HG02610 (cell line): ENCODE measurements at regions not wholly inside any gene's neighbourhood (a gene's known extent, or its start where the extent isn't known, plus 50 kb on each side); places are given as distances from the start of the nearest gene placed in this dataset.
"Not testable (repeated sequence)": the region's sequence is repeated elsewhere in the genome, so short reads cannot be mapped to it uniquely, and the experiment has no call there.

Experiments used
- ATAC-seq: cut with Tn5 transposase; IDR thresholded peaks from one replicate; pipeline ENCODE4 v1.9.1; 2021; ENCODE audit warnings: mild to moderate bottlenecking, moderate library complexity; ENCODE audit not compliant: unreplicated experiment

DNA sequence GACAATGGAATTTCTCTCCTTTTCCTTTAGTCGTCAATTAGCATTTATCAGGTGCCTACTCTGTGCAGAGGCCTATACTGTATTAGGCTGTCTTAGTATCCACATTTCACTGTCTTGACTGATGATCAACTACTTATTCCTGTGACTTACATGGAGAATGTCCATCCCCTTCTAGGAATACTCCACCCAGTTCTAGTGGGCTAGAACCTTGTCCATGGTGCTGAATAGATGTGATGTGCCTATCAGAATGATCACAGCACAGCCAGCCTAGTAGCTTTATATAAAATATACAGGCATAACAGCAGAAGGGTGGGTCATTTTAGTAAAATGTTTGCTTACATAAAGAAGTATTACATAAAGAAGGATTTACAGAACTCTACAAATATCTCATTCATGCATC, 621.4 kb downstream of the PDCD6IP start:
- ATAC-seq, result no peak

DNA sequence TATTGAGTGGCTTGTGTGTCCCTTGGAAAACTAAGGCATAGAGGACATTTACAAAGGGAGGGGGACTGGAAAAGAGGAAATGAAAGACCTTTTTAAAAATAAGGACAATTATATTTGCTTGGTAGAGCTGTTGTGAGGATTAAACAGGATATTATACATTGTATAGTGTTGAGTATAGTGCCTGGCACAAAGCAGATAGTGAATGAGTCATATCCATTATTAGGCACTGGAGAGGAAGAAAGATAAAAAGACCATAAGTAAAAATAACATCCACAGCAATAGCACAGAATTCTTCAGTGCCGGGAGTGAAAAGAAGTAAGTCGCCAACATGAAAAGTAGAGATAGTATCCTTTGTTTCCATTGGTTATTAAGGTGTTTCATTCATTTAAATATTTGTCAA, 623.3 kb downstream of the PDCD6IP start:
- no peak for ATAC-seq

DNA sequence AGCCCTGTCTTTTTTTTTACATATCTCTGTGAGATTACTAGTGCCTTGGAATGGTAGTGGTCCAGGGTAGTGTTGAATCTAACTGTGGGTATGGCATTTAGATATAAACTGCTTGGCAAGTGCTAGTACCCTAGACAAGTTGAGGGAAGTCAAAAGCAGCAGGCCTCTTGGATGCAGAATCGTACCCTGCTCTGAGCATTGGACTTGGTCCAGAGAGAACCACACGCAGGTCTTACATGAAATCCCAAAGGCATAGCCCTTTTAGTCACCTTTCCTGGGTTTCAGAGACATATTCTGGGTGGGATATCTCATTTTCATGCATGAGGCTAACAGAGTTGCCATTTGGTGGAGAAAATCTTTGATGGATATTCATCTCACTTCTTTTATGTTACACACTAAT, 641.4 kb downstream of the PDCD6IP start:
- ATAC-seq, result no peak

DNA sequence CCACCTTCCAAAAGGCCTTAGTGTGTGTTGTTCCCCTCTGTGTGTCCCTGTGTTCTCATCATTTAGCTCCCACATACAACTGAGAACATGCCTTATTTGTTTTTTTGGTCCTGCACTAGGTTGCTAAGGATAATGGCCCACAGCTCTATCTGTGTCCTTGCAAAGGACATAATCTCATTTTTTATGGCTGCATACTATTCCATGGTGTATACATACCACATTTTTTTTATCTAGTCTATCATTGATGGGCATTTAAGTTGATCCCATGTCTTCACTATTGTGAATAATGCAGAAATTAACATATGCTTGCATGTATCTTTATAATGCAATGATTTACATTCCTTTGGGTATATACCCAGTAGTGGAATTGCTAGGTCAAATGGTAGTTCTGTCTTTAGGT, 645.7 kb downstream of the PDCD6IP start:
- ATAC-seq, result no peak

DNA sequence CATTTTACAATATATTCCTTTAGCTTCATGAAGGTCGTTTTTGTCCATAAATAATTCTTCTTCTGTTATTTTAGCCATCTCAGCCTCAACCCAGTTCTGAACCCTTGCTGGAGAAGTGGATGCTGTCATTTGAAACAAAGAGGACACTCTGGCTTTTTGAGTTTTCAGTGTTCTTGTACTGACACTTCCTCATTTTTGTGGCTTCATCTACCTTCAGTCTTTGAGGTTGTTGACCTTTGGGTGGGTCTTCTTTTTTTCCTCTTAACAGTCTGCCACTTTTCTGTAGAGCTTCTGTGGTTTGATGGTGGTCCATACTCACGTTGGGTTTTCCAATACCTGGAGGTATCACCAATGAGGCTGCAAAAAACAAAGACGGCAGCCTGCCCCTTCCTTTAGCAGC, 650.9 kb downstream of the PDCD6IP start:
- no peak for ATAC-seq

DNA sequence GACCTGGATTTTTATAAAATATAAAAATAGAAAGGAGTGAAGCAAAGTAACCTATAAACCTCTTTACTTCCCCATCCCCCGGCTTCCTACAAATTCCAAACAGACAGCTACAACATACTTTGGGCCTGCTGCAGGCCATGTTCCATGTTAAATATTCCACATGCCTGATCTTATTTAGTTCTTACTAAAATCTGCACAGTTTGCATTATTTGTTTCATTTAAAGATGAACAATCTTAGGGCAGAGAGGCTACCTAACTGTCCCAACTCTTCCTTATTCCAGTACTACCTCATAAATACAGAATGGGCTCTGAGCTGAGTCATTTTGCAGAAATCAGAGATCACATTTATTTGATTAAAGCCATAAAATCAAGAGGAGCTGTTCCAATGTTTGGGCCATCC, 665.0 kb downstream of the PDCD6IP start:
- ATAC-seq, result no peak

DNA sequence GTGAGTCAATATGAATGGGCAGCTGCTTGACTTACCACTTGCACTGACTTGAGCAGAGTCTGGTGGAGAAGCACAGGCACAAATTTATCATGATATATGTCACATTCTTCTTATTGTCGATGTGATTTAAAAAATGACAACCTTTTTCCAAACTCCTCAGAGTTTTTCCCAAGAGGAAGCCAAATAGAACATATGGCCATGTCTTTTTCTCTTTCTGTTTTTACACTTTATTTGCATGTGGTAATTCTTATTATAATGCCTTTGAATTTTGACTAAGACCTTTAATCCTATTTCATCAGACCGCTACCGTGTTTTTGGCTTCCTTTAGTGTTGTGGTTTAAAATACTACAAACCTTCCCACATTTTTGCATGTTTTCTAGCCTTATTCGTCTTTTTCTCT, 666.2 kb downstream of the PDCD6IP start:
- no peak for ATAC-seq

DNA sequence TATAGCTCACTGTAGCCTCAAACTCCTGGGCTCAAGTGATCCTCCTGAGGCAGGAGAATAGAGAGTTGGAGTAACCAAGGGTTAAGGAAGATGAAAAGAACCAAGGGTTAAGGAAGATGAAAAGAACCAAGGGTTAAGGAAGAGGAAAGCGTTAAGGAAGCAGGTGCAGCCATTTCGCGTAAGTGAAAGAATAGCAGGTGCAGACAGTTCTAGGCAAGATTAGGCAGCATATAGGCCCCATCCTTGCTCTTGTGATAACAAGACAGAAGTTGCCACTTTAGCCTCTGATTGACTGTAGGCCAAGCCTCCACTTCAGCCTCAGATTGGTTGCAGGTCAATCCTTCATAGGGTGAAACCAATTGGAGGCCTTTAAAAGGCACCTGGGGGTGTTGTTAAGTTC, 677.4 kb downstream of the PDCD6IP start:
- ATAC-seq, result no peak

DNA sequence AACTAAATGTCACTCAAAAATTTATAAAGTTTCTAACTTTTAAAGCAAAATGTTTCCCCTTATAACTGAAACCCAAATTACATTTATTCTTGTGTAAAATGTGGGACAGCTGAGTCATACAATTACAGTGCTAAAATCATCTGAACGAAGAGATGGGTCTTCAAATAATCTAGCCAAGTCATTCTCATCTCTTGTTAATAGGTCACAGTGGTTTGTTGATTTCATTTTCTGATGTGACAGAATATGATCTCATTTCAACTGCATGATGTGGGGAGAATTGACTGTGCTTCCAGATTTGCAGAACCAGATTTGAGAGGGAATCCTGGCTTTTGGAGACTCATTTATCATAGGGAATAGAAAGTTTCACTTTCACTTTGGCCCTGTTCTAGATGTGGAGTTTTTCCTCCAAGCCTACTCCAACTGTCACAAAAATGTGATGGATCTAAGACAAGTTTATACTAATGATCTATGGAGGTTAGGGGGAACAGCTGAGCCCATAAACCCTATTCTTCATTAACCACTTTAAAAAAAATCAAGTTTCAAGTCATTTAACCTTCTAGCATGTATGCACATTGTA, 685.0 kb downstream of the PDCD6IP start:
- ATAC-seq, result no peak

DNA sequence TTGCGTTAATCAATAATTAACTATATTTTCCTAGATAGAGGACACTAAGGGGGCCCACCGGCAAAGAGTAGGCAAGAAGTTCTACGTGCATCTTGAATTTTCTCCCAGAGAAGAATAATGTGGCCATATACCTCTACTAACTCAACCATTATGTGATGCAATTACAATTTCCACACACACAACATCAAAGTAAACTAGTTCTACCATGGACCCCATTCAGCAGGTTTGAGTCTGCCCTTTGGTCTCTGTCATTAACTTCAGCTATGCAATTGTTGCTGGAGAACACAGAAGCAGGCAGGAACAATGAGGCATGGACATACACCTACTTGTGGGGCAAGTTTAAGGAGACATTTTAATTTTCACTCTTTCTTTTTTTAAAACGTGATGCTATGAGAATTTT, 705.9 kb downstream of the PDCD6IP start:
- no peak for ATAC-seq

DNA sequence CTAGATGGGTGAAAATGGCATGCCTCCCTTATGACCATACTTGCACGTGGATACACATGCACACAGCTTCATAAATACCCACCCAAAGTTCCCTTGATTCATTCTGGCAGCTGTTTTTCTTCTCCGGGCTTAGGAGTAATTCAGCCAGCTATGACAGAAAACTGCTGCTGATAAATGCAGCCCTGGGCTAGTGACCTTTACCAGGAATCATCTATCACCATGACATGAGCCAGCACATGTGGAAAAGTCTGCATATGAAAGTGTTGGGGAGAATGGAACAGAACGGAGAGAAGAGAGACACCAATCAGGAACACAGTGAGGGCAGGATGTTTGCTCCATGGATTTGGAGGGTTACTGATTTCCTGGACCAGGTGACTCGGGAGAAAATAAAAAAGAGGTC, 706.3 kb downstream of the PDCD6IP start:
- no peak for ATAC-seq

DNA sequence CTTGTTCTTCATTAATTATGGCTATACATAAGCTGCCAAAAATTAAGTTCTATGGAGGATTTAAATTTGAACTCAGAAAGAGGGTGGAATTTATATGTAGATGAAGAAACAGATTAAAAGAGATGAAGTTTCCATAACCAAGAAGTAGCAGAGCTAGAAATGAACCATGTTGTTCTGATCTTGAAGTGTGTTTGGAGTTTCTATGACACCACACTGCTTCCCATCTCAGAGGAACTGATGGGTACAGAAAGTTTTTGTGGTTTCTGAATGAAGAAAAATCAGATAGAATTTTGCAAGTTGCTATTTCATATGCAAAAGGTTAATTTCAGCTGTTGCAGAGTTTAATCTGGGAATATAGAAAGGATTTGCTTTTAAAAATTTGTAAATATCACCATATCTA, 710.3 kb downstream of the PDCD6IP start:
- no peak for ATAC-seq

DNA sequence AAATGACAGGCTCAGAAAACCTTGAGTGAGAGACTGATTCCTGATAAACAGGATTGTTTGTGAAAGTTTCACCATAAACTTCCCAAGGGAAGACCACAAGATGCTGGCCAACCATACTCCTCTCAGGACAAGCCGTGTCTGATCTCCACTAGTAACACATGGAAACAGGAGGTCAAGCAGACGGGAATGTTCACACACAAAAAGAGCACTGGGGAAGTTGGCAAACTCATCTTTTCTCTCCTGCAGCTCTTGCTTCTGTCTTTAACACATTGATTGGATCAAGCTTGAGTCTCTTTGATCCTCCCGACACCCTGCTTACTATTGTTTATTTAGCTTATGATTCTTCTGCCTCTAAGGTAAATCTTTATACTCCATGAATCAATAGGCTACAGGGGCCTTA, 713.5 kb downstream of the PDCD6IP start:
- no peak for ATAC-seq

DNA sequence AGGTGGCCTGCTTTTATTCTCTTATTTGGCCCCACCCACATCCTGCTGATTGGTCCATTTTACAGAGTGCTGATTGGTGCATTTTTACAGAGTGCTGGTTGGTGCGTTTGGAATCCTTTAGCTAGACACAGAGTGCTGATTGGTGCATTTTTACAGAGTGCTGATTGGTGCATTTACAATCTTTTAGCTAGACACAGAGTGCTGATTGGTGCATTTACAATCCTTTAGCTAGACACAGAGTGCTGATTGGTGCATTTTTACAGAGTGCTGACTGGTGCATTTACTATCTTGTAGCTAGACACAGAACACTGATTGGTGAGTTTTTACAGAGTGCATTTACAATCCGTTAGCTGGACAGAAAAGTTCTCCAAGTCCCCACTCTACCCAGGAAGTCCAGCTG, 720.6 kb downstream of the PDCD6IP start:
- ATAC-seq, result not testable (repeated sequence)

DNA sequence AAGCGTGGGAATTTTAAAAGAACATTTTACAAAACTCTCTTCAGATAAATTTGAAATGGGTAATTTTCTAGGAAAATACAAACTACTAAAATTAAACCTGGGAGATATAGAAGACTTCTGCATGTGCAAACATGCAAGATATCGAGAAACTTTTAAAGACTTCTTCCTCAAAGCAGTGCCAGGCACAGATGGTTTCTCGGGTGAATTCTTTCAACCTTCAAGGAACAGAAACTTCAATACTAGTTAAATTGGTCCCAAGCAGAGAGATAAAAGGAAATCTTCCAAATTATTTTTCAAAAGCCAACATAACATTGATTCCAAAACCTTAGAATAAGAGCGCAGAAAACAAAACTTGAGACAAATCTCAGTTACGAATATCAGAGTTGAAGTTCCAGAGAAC, 732.7 kb downstream of the PDCD6IP start:
- no peak for ATAC-seq

DNA sequence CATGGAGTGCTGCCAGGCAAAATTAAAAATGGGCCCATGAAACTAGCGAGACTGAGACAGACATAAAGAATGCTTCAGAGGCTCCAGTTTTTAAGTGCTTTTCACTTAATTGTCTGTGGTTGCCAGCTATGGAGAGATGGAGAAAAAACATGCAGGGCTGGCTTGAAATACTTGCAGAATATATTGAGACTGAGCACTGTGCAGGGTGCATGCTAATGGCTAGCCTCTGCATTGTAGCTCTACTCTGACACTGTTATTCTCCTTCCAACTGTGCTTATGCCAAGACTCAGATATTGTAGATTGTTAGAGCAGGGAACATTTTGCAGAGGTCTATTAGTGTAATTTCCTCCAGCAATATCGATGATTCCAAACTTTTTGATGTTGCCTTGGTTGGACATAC, 735.0 kb downstream of the PDCD6IP start:
- ATAC-seq, result no peak

DNA sequence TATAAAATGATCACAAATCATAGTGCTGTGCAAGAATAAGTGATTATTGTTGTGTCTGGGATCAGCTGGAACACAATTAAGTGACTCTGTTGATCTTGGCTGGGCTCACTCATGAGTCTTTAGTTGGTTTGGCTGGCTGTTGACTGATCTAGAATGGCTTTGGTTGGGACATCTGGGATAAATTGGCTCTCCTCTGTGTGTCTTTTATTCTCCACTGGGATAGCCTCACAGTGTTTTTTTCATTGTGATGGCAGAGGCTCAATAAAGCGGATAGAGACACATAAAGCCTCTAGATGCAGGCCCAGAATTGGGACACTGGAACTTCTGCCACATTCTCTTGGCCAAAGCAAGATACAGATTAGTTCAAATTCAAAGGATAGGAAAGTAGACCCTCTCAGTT, 735.6 kb downstream of the PDCD6IP start:
- ATAC-seq, result no peak

DNA sequence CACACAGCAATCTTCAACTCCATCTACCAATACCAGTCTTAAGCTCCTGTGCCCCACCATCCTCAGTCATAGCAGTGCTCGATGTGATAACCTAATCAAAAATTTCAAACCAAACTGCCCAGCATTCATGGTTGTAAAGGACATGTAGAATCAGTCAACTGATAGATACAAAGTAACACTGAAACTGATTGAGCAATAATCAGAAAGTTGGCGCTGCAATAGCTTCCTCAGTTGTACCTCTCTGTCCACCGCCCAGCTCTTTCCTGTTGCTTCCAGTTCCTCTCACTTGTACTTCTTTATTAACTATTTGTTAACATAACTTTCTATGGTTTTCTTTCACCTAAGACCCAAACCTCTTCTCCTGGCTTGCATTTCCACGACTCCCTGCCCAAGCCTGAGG, 745.7 kb downstream of the PDCD6IP start:
- no peak for ATAC-seq

DNA sequence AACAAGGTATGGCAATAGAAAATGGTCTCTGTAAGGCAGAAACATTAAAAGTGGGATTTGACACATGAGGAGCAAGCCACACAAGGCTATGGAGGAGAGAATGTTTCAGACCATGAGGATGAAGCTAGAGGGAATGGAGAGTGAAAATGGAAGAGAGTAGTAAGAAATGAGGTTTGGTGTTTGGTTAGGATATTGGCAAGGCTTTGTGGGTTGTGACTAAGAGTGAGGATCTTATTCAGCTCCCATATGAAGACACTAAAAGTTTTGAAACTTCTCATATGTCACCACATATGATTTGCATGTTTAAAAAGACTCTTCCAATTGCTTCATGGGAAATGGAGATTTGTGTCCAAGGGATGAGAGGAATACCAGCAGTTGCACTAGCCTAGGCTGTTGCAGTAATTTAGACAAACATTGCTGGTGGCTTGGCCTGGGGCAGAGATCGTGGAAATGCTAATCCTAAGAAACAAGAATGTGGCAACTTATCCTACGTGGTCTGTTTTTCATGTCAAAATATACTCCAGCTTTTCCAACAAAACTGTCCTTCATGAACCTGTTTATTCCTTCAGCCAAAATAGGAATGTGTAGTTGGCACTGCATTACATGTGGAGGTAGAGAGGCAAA, 749.0 kb downstream of the PDCD6IP start:
- ATAC-seq, result no peak

DNA sequence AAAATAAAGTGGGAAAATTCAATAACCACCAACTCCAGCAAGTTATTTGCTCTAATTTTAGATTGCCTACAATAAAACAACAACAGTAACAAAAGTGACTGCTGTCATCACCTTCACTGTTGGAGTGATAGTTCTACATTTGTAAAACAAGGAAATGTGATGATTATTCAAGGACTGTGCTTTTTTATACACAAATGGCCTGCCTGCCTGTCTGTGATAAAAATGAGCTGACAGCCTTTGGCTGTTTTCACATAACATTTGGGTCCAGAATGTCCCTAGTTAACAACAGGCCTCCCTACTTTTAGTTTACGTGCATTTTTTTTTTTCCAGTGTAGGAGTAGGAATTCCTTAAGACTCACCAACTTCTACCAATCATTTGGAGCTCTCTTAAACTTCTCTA, 768.8 kb downstream of the PDCD6IP start:
- no peak for ATAC-seq

DNA sequence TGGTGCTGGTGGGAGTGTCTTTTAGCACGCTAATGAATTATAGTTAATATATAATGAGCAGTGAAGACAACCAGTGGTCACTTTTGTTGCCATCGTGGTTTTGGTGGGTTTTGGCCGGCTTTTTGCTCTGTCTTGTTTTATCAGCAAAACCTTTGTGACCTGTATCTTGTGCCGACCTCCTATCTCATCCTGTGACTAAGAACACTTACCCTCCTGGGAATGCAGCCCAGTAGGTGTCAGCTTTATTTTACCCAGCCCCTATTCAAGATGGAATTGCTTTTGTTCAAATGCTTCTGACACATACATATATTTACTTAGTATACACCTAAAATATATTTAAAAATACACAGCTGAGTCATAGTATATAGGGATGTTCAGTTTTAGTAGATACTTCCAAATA, 770.3 kb downstream of the PDCD6IP start:
- no peak for ATAC-seq

DNA sequence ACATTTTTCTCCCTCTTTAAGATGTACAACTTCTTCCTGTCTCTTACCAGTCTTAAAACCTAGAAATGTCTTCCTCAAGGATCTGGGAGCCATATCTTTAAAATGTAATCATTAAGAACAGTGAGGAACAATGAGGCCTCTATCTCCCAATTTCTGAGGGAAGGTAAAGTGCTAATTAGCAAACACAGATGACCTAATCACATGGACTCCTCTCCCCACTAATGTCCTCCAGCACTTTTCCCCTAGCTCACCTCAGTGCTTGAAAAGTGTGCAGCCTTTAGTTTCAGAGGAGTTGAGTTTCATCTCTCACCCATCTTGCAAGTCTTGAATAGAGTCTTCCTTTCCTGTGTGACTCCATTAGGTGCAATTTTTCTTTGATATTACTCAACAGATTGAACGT, 771.0 kb downstream of the PDCD6IP start:
- no peak for ATAC-seq
